Large intestine (tissue), 3 donors: ENCODE measurements at regions not wholly inside any gene's neighbourhood (a gene's known extent, or its start where the extent isn't known, plus 50 kb on each side); places are given as distances from the start of the nearest gene placed in this dataset.

Experiments
- DNase-seq, 2 donors: peaks; one replicate each; pipeline versions ENCODE4 v3.0.0 to v3.0.0-alpha.2; 2013
- H3K27ac ChIP-seq: one replicate; pipeline ENCODE4 v1.5.1; 2013; ENCODE audit warnings: low read length
- H3K27me3 ChIP-seq: 2 replicates; pipeline ENCODE4 v1.6.1; 2013; ENCODE audit warnings: low read length; ENCODE audit not compliant: control insufficient read depth, insufficient read depth
- H3K36me3 ChIP-seq: 2 replicates; pipeline ENCODE4 v1.6.1; 2013; ENCODE audit warnings: low read length; ENCODE audit not compliant: control insufficient read depth, insufficient read depth
- H3K4me1 ChIP-seq: one replicate; pipeline ENCODE4 v1.6.1; 2013; ENCODE audit warnings: low read length; ENCODE audit not compliant: control insufficient read depth, insufficient read depth
- H3K4me3 ChIP-seq: one replicate; pipeline ENCODE4 v1.5.1; 2013; ENCODE audit warnings: low read length
- H3K9me3 ChIP-seq: one replicate; pipeline ENCODE4 v1.6.1; 2013; ENCODE audit warnings: mild to moderate bottlenecking, low read depth, low read length, moderate library complexity; ENCODE audit not compliant: control insufficient read depth
- WGBS: methylation state at CpG from one replicate; pipeline ENCODE4 v1.1.5; 2013; ENCODE audit warnings: low lambda C conversion rate; ENCODE audit not compliant: insufficient coverage; 5-methylcytosine and 5-hydroxymethylcytosine counted together

GRCh38 chr4:146029939-146030710, 91.5 kb upstream of the ZNF827 start:
- Histone ChIP-seq H3K27ac (peak overlapping the region; percentile 42), H3K4me3 (no peak overlapping the region), H3K9me3 (no peaks in the 10 kb centered on the region), H3K36me3 (no peaks in the 10 kb centered on the region), H3K27me3 (no peaks in the 10 kb centered on the region), H3K4me1 (peaks cover 25% of the 10 kb centered on the region)
- WGBS, result 17% methylated on average over 7 of the region's 8 CpGs
- peak; percentile 66 to 89 for DNase-seq

DNA sequence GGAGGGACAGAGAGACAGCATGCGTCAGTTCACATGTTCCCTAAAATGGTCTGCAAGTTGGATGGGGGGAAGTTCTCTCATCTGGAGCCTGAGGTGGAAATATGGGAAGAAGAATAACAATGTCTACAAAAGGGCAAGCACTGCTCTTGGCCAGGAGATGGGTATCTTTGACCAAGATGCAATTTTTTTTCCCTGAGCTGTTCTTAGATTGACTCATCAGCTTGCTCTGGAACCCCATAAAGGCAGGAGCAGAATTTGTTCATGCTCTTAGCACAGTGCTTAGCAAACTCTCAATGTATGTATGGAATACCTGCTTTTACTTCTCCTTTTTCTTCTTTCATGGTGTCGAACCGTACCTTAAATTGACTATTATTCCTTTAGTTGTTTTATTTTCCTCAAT, 90.5 kb upstream of the ZNF827 start:
- Histone ChIP-seq H3K27me3 (no peaks in the 10 kb centered on the region), H3K27ac (no peak overlapping the region), H3K4me3 (no peak overlapping the region), H3K9me3 (no peaks in the 10 kb centered on the region), H3K36me3 (no peaks in the 10 kb centered on the region), H3K4me1 (peaks cover 25% of the 10 kb centered on the region)
- 93% methylated on average over 2 of the region's 3 CpGs for WGBS
- DNase-seq, result peak in 1 of 2 donors; percentile 2

- no CpG with 5 or more reads among the region's 1 CpG for WGBS
- Histone ChIP-seq H3K36me3 (no peaks in the 10 kb centered on the region), H3K9me3 (no peaks in the 10 kb centered on the region), H3K27me3 (no peaks in the 10 kb centered on the region), H3K4me3 (no peak overlapping the region), H3K4me1 (peaks cover 19% of the 10 kb centered on the region), H3K27ac (no peak overlapping the region)
- no peak for DNase-seq
Observed at GRCh38 chr4:146027761-146028160, 89.1 kb upstream of the ZNF827 start.

GRCh38 chr4:146023334-146023967, 84.8 kb upstream of the ZNF827 start:
- H3K27me3 ChIP-seq, result no peaks in the 10 kb centered on the region
- no peak overlapping the region for H3K4me3 ChIP-seq
- H3K36me3 ChIP-seq, result no peaks in the 10 kb centered on the region
- no peaks in the 10 kb centered on the region for H3K4me1 ChIP-seq
- peak in 1 of 2 donors; percentile 14 for DNase-seq
- H3K9me3 ChIP-seq, result no peaks in the 10 kb centered on the region
- no CpG with 5 or more reads among the region's 3 CpGs for WGBS
- no peak overlapping the region for H3K27ac ChIP-seq

GRCh38 chr4:146022541-146022940, 83.9 kb upstream of the ZNF827 start:
- no peaks in the 10 kb centered on the region for H3K4me1 ChIP-seq
- no peaks in the 10 kb centered on the region for H3K36me3 ChIP-seq
- no peak overlapping the region for H3K4me3 ChIP-seq
- no peaks in the 10 kb centered on the region for H3K27me3 ChIP-seq
- no peaks in the 10 kb centered on the region for H3K9me3 ChIP-seq
- DNase-seq, result no peak
- H3K27ac ChIP-seq, result no peak overlapping the region

- no peaks in the 10 kb centered on the region for H3K36me3 ChIP-seq
- no CpG with 5 or more reads among the region's 1 CpG for WGBS
Observed at GRCh38 chr4:146018247-146018646, 79.6 kb upstream of the ZNF827 start.

DNA sequence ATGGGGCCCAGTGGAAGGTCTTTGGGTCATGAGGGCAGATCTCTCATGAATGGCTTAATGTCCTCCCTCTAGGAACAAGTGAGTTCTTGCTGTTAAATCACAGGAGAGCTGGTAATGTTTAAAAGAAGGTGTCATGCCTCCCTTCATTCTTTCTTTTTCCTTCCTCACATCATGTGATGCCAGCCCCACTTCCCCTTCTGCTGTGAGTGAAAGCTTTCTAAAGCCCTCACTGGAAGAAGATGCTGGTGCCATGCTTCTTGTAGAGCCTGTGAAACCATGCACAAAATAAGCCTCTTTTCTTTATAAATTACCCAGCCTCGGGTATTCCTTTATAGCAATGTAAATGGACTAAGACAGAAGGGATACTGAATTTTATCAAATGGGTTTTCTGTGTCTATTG, 66.1 kb upstream of the ZNF827 start:
- no peak overlapping the region for H3K4me3 ChIP-seq
- no peaks in the 10 kb centered on the region for H3K36me3 ChIP-seq
- no peaks in the 10 kb centered on the region for H3K27me3 ChIP-seq
- H3K9me3 ChIP-seq, result peaks cover 18% of the 10 kb centered on the region
- WGBS, result no CpG with 5 or more reads among the region's 1 CpG
- DNase-seq, result no peak
- H3K4me1 ChIP-seq, result no peaks in the 10 kb centered on the region
- H3K27ac ChIP-seq, result no peak overlapping the region

More at GRCh38 chr4:146018247-146018646, 79.6 kb upstream of the ZNF827 start:
- no peak overlapping the region for H3K4me3 ChIP-seq
- H3K4me1 ChIP-seq, result no peaks in the 10 kb centered on the region
- H3K27me3 ChIP-seq, result no peaks in the 10 kb centered on the region
- no peaks in the 10 kb centered on the region for H3K9me3 ChIP-seq
- no peak overlapping the region for H3K27ac ChIP-seq
- no peak for DNase-seq

DNA sequence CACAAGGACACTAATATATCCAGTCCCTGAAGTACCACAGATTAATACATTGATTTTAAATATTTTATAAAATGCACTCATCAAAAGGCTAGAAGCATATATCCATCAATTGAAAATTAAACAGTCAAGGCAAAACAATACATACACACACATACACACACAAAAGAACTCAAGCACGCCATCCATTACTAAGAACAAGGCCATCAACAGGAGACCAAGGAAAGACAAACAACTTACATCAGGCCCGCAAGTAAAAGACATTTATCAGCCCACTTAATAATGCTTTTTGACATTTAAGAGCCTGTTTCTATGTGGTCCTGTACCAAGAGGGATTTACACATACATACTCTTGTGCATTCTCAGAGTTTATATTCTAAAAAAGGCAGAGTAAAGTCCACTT, 50.0 kb upstream of the ZNF827 start:
- WGBS, result no CpG with 5 or more reads among the region's 2 CpGs
- Histone ChIP-seq H3K4me1 (no peaks in the 10 kb centered on the region), H3K36me3 (no peaks in the 10 kb centered on the region), H3K4me3 (no peak overlapping the region), H3K27ac (no peak overlapping the region), H3K27me3 (no peaks in the 10 kb centered on the region), H3K9me3 (no peaks in the 10 kb centered on the region)
- no peak for DNase-seq
